ENCODE measurements at regions not wholly inside any gene's neighbourhood (a gene's known extent, or its start where the extent isn't known, plus 50 kb on each side); places are given as distances from the start of the nearest gene placed in this dataset.
"Not testable (repeated sequence)": the region's sequence is repeated elsewhere in the genome, so short reads cannot be mapped to it uniquely, and the experiment has no call there.

GRCh38 chr1:146683126-146683429 lies 255.0 kb upstream of the NBPF12 start:
- not testable (repeated sequence) for H3K36me3 ChIP-seq (ENCODE audit: control insufficient read depth in 3 of 3, insufficient read depth in 3 of 3, low read length in 3 of 3); H3K9me3 ChIP-seq (ENCODE audit: control insufficient read depth in 3 of 3, low read length in 3 of 3); H3K9ac ChIP-seq (ENCODE audit: low read depth in 1 of 3, low read length in 3 of 3); H3K4me3 ChIP-seq (ENCODE audit: low read length in 3 of 3); H3K27me3 ChIP-seq (ENCODE audit: control insufficient read depth in 3 of 3, insufficient read depth in 3 of 3, low read length in 3 of 3); H3K27ac ChIP-seq (ENCODE audit: low read depth, low read length); H3K4me1 ChIP-seq (ENCODE audit: control insufficient read depth in 3 of 3, insufficient read depth in 3 of 3, low read length in 3 of 3)

DNA sequence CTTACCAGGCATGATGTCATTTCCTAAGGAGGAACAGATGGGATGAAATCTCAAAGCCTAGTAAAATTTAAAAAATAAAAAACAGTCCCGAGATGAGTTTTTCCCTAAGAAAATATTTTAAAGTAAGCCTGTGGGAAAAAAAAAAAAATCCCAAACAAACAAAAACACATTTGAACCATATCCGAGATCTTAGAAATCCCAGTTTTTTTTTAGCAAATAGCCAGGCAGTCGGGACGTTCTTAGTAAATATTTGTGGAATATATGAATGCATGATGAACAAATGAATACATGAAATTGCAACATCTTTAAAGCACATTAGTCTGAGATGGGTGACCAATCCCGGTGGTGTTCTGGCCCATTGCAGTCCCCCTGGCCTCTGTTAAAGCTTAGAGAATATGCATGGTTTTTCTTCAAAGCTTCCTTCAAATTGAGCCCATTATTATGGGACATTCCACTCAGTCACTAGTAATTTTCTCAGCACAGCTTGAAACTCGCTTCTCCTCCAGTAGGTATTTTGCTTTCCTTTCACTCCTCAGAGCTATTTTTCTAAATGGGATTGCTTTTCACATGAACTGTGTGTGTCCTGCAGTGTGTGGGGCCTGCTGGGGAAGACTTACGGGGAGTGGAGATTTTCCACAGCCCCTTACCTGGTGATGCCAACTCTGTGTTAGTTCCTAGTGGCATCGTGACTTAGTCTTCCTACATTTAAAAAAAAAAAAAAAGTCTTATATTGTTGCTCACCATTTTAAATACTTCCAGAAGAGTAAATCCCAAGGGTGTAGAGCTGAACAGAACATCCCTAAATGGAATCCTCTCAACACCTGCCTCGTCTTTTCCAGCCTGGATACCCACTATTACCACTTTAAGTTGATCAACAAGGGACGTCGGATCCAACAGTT lies 255.6 kb upstream of the NBPF12 start:
- H3K9ac ChIP-seq (ENCODE audit: low read depth in 1 of 3, low read length in 3 of 3); H3K4me3 ChIP-seq (ENCODE audit: low read length in 3 of 3): not testable (repeated sequence)

DNA sequence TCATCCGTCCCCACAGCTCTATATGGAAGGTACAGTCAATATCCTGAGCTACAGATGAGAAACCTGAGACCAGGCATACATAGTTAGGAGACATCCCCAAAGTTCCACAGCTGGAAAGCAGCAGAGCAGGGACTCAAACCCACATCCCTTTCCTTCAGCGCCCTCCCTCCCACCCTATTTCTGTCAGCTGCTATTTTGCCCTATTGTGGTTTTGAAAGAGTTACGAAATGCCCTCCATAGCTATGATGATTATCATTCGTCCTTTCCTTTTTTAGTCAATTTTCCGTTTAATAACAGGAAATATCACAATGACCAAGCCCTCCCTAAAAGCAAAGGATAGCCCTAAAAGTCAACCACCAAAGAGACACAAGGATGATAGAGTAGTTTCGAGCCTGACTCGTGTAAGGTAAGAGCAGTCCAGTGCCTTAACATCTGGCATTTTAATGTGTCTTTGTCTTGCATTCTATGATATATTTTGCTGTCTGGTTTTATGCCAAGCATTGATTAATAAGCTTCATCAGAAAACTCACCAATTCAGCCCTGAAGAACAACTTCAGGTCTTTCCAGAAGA lies 264.3 kb upstream of the NBPF12 start:
- not testable (repeated sequence) for H3K36me3 ChIP-seq (ENCODE audit: control insufficient read depth in 3 of 3, insufficient read depth in 3 of 3, low read length in 3 of 3); H3K9ac ChIP-seq (ENCODE audit: low read depth in 1 of 3, low read length in 3 of 3); H3K4me3 ChIP-seq (ENCODE audit: low read length in 3 of 3); H3K9me3 ChIP-seq (ENCODE audit: control insufficient read depth in 3 of 3, low read length in 3 of 3); H3K27me3 ChIP-seq (ENCODE audit: control insufficient read depth in 3 of 3, insufficient read depth in 3 of 3, low read length in 3 of 3); H3K4me1 ChIP-seq (ENCODE audit: control insufficient read depth in 3 of 3, insufficient read depth in 3 of 3, low read length in 3 of 3); H3K27ac ChIP-seq (ENCODE audit: low read depth, low read length)

More for the DNA sequence above, 255.6 kb upstream of the NBPF12 start:
- not testable (repeated sequence) for H3K4me1 ChIP-seq (ENCODE audit: control insufficient read depth in 3 of 3, insufficient read depth in 3 of 3, low read length in 3 of 3); H3K27me3 ChIP-seq (ENCODE audit: control insufficient read depth in 3 of 3, insufficient read depth in 3 of 3, low read length in 3 of 3); H3K9me3 ChIP-seq (ENCODE audit: control insufficient read depth in 3 of 3, low read length in 3 of 3); H3K36me3 ChIP-seq (ENCODE audit: control insufficient read depth in 3 of 3, insufficient read depth in 3 of 3, low read length in 3 of 3); H3K27ac ChIP-seq (ENCODE audit: low read depth, low read length)

- H3K27ac ChIP-seq (ENCODE audit: low read depth, low read length); H3K4me1 ChIP-seq (ENCODE audit: control insufficient read depth in 3 of 3, insufficient read depth in 3 of 3, low read length in 3 of 3); H3K9ac ChIP-seq (ENCODE audit: low read depth in 1 of 3, low read length in 3 of 3); H3K36me3 ChIP-seq (ENCODE audit: control insufficient read depth in 3 of 3, insufficient read depth in 3 of 3, low read length in 3 of 3); H3K27me3 ChIP-seq (ENCODE audit: control insufficient read depth in 3 of 3, insufficient read depth in 3 of 3, low read length in 3 of 3); H3K4me3 ChIP-seq (ENCODE audit: low read length in 3 of 3); H3K9me3 ChIP-seq (ENCODE audit: control insufficient read depth in 3 of 3, low read length in 3 of 3): not testable (repeated sequence)
Measured at GRCh38 chr1:146672608-146673007, 265.5 kb upstream of the NBPF12 start.

- H3K27ac ChIP-seq (ENCODE audit: low read depth, low read length); H3K36me3 ChIP-seq (ENCODE audit: control insufficient read depth in 3 of 3, insufficient read depth in 3 of 3, low read length in 3 of 3); H3K4me3 ChIP-seq (ENCODE audit: low read length in 3 of 3); H3K9me3 ChIP-seq (ENCODE audit: control insufficient read depth in 3 of 3, low read length in 3 of 3); H3K9ac ChIP-seq (ENCODE audit: low read depth in 1 of 3, low read length in 3 of 3); H3K4me1 ChIP-seq (ENCODE audit: control insufficient read depth in 3 of 3, insufficient read depth in 3 of 3, low read length in 3 of 3); H3K27me3 ChIP-seq (ENCODE audit: control insufficient read depth in 3 of 3, insufficient read depth in 3 of 3, low read length in 3 of 3): not testable (repeated sequence)
Measured at GRCh38 chr1:146671588-146671987, 266.5 kb upstream of the NBPF12 start.

GRCh38 chr1:146670832-146671566 lies 267.1 kb upstream of the NBPF12 start:
- H3K9ac ChIP-seq (ENCODE audit: low read depth in 1 of 3, low read length in 3 of 3); H3K36me3 ChIP-seq (ENCODE audit: control insufficient read depth in 3 of 3, insufficient read depth in 3 of 3, low read length in 3 of 3); H3K4me3 ChIP-seq (ENCODE audit: low read length in 3 of 3); H3K27me3 ChIP-seq (ENCODE audit: control insufficient read depth in 3 of 3, insufficient read depth in 3 of 3, low read length in 3 of 3); H3K9me3 ChIP-seq (ENCODE audit: control insufficient read depth in 3 of 3, low read length in 3 of 3); H3K27ac ChIP-seq (ENCODE audit: low read depth, low read length); H3K4me1 ChIP-seq (ENCODE audit: control insufficient read depth in 3 of 3, insufficient read depth in 3 of 3, low read length in 3 of 3): not testable (repeated sequence)

GRCh38 chr1:146666275-146666674 lies 271.8 kb upstream of the NBPF12 start:
- H3K27ac ChIP-seq (ENCODE audit: low read depth, low read length); H3K27me3 ChIP-seq (ENCODE audit: control insufficient read depth in 3 of 3, insufficient read depth in 3 of 3, low read length in 3 of 3); H3K36me3 ChIP-seq (ENCODE audit: control insufficient read depth in 3 of 3, insufficient read depth in 3 of 3, low read length in 3 of 3); H3K4me1 ChIP-seq (ENCODE audit: control insufficient read depth in 3 of 3, insufficient read depth in 3 of 3, low read length in 3 of 3); H3K9ac ChIP-seq (ENCODE audit: low read depth in 1 of 3, low read length in 3 of 3); H3K4me3 ChIP-seq (ENCODE audit: low read length in 3 of 3); H3K9me3 ChIP-seq (ENCODE audit: control insufficient read depth in 3 of 3, low read length in 3 of 3): not testable (repeated sequence)

- not testable (repeated sequence) for H3K9me3 ChIP-seq (ENCODE audit: control insufficient read depth in 3 of 3, low read length in 3 of 3); H3K36me3 ChIP-seq (ENCODE audit: control insufficient read depth in 3 of 3, insufficient read depth in 3 of 3, low read length in 3 of 3); H3K4me1 ChIP-seq (ENCODE audit: control insufficient read depth in 3 of 3, insufficient read depth in 3 of 3, low read length in 3 of 3); H3K27me3 ChIP-seq (ENCODE audit: control insufficient read depth in 3 of 3, insufficient read depth in 3 of 3, low read length in 3 of 3); H3K4me3 ChIP-seq (ENCODE audit: low read length in 3 of 3); H3K9ac ChIP-seq (ENCODE audit: low read depth in 1 of 3, low read length in 3 of 3); H3K27ac ChIP-seq (ENCODE audit: low read depth, low read length)
Measured at GRCh38 chr1:146660242-146660641, 277.9 kb upstream of the NBPF12 start.

DNA sequence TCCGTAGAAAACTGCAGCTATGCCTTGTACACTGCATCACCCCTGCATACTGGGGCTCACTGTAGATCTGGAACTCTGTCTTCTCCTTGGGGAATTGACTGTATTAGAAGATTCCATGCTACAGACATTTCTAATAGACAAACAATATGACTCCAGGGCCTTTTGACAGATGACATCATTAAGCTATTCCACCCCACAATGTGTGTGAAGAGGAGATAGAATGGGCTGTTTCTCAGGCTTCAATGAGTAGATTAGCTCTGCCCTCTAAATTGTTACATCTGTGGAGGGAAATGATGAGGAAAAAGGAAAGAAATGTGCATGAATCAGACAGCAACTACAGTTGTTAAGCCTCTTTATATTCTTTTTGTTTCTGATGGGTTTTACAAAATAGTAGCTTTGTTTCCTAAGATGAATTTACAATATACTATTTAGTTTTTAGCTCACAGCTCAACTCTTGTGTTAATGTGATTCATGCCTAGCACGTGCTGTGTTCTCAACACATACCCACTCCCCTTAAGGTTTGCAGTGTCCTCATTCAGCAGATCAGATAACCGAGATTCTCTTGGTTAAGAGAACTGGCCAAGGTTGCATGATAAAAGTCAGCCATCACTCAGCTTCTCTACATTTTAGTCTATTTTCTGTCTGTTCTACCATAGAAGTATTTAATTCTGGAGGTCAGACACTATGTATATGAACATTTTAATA lies 281.6 kb upstream of the NBPF12 start:
- not testable (repeated sequence) for H3K4me3 ChIP-seq (ENCODE audit: low read length in 3 of 3); H3K27me3 ChIP-seq (ENCODE audit: control insufficient read depth in 3 of 3, insufficient read depth in 3 of 3, low read length in 3 of 3); H3K4me1 ChIP-seq (ENCODE audit: control insufficient read depth in 3 of 3, insufficient read depth in 3 of 3, low read length in 3 of 3); H3K9me3 ChIP-seq (ENCODE audit: control insufficient read depth in 3 of 3, low read length in 3 of 3); H3K27ac ChIP-seq (ENCODE audit: low read depth, low read length); H3K9ac ChIP-seq (ENCODE audit: low read depth in 1 of 3, low read length in 3 of 3); H3K36me3 ChIP-seq (ENCODE audit: control insufficient read depth in 3 of 3, insufficient read depth in 3 of 3, low read length in 3 of 3)

- not testable (repeated sequence) for H3K27me3 ChIP-seq (ENCODE audit: control insufficient read depth in 3 of 3, insufficient read depth in 3 of 3, low read length in 3 of 3); H3K27ac ChIP-seq (ENCODE audit: low read depth, low read length); H3K36me3 ChIP-seq (ENCODE audit: control insufficient read depth in 3 of 3, insufficient read depth in 3 of 3, low read length in 3 of 3); H3K4me1 ChIP-seq (ENCODE audit: control insufficient read depth in 3 of 3, insufficient read depth in 3 of 3, low read length in 3 of 3); H3K4me3 ChIP-seq (ENCODE audit: low read length in 3 of 3); H3K9ac ChIP-seq (ENCODE audit: low read depth in 1 of 3, low read length in 3 of 3); H3K9me3 ChIP-seq (ENCODE audit: control insufficient read depth in 3 of 3, low read length in 3 of 3)
Measured at GRCh38 chr1:146654763-146655162, 283.4 kb upstream of the NBPF12 start.
